ENCODE measurements at regions not wholly inside any gene's neighbourhood (a gene's known extent, or its start where the extent isn't known, plus 50 kb on each side); places are given as distances from the start of the nearest gene placed in this dataset.

- TF ChIP-seq FOXP2 (optimal IDR thresholded peaks at IDR 0.05; ENCODE audit: borderline replicate concordance, extremely low read depth, extremely low read length, insufficient read depth) (no peak), TAF1 (IDR thresholded peaks at IDR 0.05; ENCODE audit: borderline replicate concordance, insufficient read depth, low read length) (no peak), REST (IDR thresholded peaks at IDR 0.05; ENCODE audit: insufficient read depth in 1 of 2, low read depth in 2 of 2, low read length in 2 of 2) (no peak), SIN3A (IDR thresholded peaks at IDR 0.05; ENCODE audit: borderline replicate concordance, insufficient read depth, low read length) (no peak), POLR2AphosphoS5 (IDR thresholded peaks at IDR 0.05; ENCODE audit: low read depth, low read length) (no peak)
These were observed 121.6 kb upstream of the RTL1 start for GRCh38 chr14:101025131-101025530.

GRCh38 chr14:101025696-101026095 lies 122.2 kb upstream of the RTL1 start:
- TF ChIP-seq TAF1 (IDR thresholded peaks at IDR 0.05; ENCODE audit: borderline replicate concordance, insufficient read depth, low read length) (no peak), SIN3A (IDR thresholded peaks at IDR 0.05; ENCODE audit: borderline replicate concordance, insufficient read depth, low read length) (no peak), FOXP2 (optimal IDR thresholded peaks at IDR 0.05; ENCODE audit: borderline replicate concordance, extremely low read depth, extremely low read length, insufficient read depth) (no peak), POLR2AphosphoS5 (IDR thresholded peaks at IDR 0.05; ENCODE audit: low read depth, low read length) (no peak), REST (IDR thresholded peaks at IDR 0.05; ENCODE audit: insufficient read depth in 1 of 2, low read depth in 2 of 2, low read length in 2 of 2) (no peak)

GRCh38 chr14:101026341-101026740 lies 122.8 kb upstream of the RTL1 start:
- TF ChIP-seq SIN3A (IDR thresholded peaks at IDR 0.05; ENCODE audit: borderline replicate concordance, insufficient read depth, low read length), result no peak
- no peak for TF ChIP-seq POLR2AphosphoS5 (IDR thresholded peaks at IDR 0.05; ENCODE audit: low read depth, low read length)
- TF ChIP-seq REST (IDR thresholded peaks at IDR 0.05; ENCODE audit: insufficient read depth in 1 of 2, low read depth in 2 of 2, low read length in 2 of 2), result no peak
- TF ChIP-seq TAF1 (IDR thresholded peaks at IDR 0.05; ENCODE audit: borderline replicate concordance, insufficient read depth, low read length), result no peak

GRCh38 chr14:101027291-101027690 lies 123.8 kb upstream of the RTL1 start:
- TF ChIP-seq REST (IDR thresholded peaks at IDR 0.05; ENCODE audit: insufficient read depth in 1 of 2, low read depth in 2 of 2, low read length in 2 of 2) (no peak), FOXP2 (optimal IDR thresholded peaks at IDR 0.05; ENCODE audit: borderline replicate concordance, extremely low read depth, extremely low read length, insufficient read depth) (no peak), TAF1 (IDR thresholded peaks at IDR 0.05; ENCODE audit: borderline replicate concordance, insufficient read depth, low read length) (no peak), SIN3A (IDR thresholded peaks at IDR 0.05; ENCODE audit: borderline replicate concordance, insufficient read depth, low read length) (no peak), POLR2AphosphoS5 (IDR thresholded peaks at IDR 0.05; ENCODE audit: low read depth, low read length) (no peak)

GRCh38 chr14:101027966-101028365 lies 124.4 kb upstream of the RTL1 start:
- TF ChIP-seq POLR2AphosphoS5 (IDR thresholded peaks at IDR 0.05; ENCODE audit: low read depth, low read length) (no peak), TAF1 (IDR thresholded peaks at IDR 0.05; ENCODE audit: borderline replicate concordance, insufficient read depth, low read length) (no peak), REST (IDR thresholded peaks at IDR 0.05; ENCODE audit: insufficient read depth in 1 of 2, low read depth in 2 of 2, low read length in 2 of 2) (no peak), FOXP2 (optimal IDR thresholded peaks at IDR 0.05; ENCODE audit: borderline replicate concordance, extremely low read depth, extremely low read length, insufficient read depth) (no peak), SIN3A (IDR thresholded peaks at IDR 0.05; ENCODE audit: borderline replicate concordance, insufficient read depth, low read length) (no peak)

All from PFSK-1 (cell line).